ENCODE measurements at regions not wholly inside any gene's neighbourhood (a gene's known extent, or its start where the extent isn't known, plus 50 kb on each side); places are given as distances from the start of the nearest gene placed in this dataset.

DNA sequence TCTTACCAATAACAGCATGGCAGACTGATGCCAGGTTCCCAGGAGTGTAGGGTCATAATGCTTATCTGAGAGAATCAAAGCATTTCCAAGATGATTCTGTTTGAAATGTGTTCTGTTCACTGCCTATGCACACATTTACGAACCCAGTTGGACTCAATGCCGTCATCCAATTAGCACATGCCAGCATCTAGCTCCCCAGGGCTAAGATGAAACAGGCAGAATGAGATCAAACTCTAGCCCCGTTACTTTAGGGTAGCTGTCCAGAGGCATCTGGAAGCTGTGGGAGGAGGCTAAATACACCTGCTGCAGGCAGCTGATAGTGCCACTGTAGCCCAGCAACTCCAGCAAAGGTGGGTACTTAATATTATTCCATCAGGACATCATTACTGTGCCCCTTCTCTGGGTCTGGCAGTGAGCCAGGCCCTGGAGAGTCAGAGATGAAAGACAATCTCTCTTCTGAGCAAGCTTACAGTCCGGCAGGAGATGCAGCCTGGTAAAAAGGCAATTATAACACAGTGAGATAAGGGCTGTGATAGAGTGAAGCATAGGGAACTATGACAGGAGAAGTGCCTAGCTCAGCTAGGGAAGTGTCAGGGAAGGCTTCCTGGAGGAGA lies 156.4 kb upstream of the PPP2R3A start:
- H3K27me3 ChIP-seq: peaks cover 0 to 11% (median 0%) of the 10 kb centered on the region in 3 donors
- no peaks in the 10 kb centered on the region for H3K36me3 ChIP-seq
- no peaks in the 10 kb centered on the region for H3K9me3 ChIP-seq
- H3K4me3 ChIP-seq: no peak overlapping the region
- H3K27ac ChIP-seq: no peak overlapping the region
- TF ChIP-seq EP300 (IDR thresholded peaks at IDR 0.05) (no peak), POLR2AphosphoS5 (IDR thresholded peaks at IDR 0.05) (no peak), POLR2A (IDR thresholded peaks at IDR 0.05) (no peak)
- TF ChIP-seq, protein P1, sequence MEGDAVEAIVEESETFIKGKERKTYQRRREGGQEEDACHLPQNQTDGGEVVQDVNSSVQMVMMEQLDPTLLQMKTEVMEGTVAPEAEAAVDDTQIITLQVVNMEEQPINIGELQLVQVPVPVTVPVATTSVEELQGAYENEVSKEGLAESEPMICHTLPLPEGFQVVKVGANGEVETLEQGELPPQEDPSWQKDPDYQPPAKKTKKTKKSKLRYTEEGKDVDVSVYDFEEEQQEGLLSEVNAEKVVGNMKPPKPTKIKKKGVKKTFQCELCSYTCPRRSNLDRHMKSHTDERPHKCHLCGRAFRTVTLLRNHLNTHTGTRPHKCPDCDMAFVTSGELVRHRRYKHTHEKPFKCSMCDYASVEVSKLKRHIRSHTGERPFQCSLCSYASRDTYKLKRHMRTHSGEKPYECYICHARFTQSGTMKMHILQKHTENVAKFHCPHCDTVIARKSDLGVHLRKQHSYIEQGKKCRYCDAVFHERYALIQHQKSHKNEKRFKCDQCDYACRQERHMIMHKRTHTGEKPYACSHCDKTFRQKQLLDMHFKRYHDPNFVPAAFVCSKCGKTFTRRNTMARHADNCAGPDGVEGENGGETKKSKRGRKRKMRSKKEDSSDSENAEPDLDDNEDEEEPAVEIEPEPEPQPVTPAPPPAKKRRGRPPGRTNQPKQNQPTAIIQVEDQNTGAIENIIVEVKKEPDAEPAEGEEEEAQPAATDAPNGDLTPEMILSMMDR (IDR thresholded peaks at IDR 0.05): no peak
- 38 to 67% methylated on average over 4 of the region's 4 CpGs for WGBS, 2 donors
- intact Hi-C loops (cut with DNase I): no loop called here
- DNase-seq: no peak
- H3K4me1 ChIP-seq: no peaks in the 10 kb centered on the region

DNA sequence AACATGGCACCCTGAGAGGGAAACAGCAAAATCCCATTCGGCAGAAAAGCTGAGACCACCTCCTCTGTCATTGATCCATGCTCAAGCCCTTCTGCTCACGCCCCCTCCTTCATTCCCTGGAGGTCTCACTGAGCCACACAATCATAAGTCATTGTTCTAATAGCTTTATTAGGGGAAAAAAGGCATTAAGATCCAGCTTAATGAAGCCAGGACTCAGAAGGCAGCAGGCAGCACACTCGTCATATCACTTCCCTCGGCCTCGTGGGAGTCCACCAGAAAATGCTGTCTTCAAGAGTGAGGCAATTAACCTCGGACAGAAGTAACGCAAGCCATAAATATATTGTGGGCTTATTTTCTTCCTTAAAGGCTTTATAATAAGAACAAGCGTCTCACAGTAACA lies 153.9 kb upstream of the PPP2R3A start:
- Histone ChIP-seq H3K27me3 (peaks cover 0 to 11% (median 0%) of the 10 kb centered on the region in 3 donors), H3K9me3 (no peaks in the 10 kb centered on the region), H3K4me3 (no peak overlapping the region), H3K4me1 (no peaks in the 10 kb centered on the region), H3K36me3 (no peaks in the 10 kb centered on the region), H3K27ac (no peak overlapping the region)
- no peak for DNase-seq
- intact Hi-C loops (cut with DNase I): no loop called here
- TF ChIP-seq, protein P1 (IDR thresholded peaks at IDR 0.05): no peak
- TF ChIP-seq EP300 (IDR thresholded peaks at IDR 0.05) (no peak), POLR2AphosphoS5 (IDR thresholded peaks at IDR 0.05) (no peak), POLR2A (IDR thresholded peaks at IDR 0.05) (no peak)
- 80 to 86% methylated on average over 8 of the region's 8 CpGs for WGBS, 2 donors

DNA sequence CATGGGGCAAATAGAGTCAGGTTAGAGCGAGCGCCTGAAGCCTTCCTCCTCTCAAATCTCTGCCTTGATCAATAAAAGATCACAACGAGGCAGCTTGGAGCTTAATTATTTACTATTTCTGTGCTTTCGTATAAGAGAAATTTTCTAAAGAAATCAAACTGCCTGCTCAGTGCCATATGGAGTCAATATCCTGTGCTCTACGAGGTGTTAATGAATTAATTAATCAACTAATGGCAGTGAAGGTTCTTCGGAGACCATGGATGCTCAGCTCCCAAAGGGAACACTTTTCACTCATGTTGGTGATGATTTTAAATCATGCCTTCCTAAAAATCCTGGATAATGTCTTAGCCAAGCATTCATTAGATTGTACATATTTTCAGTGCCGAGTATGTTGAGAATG lies 153.5 kb upstream of the PPP2R3A start:
- WGBS, 2 donors: 71 to 76% methylated on average over 7 of the region's 7 CpGs
- H3K36me3 ChIP-seq: no peaks in the 10 kb centered on the region
- no peak overlapping the region for H3K27ac ChIP-seq
- H3K4me3 ChIP-seq: no peak overlapping the region
- intact Hi-C loops (cut with DNase I): no loop called here
- H3K9me3 ChIP-seq: no peaks in the 10 kb centered on the region
- H3K27me3 ChIP-seq: peaks cover 0 to 11% (median 0%) of the 10 kb centered on the region in 3 donors
- no peaks in the 10 kb centered on the region for H3K4me1 ChIP-seq
- DNase-seq: no peak
- TF ChIP-seq, protein P1 (IDR thresholded peaks at IDR 0.05): no peak
- no peak for TF ChIP-seq EP300 (IDR thresholded peaks at IDR 0.05)
- TF ChIP-seq POLR2A (IDR thresholded peaks at IDR 0.05): no peak
- no peak for TF ChIP-seq POLR2AphosphoS5 (IDR thresholded peaks at IDR 0.05)

DNA sequence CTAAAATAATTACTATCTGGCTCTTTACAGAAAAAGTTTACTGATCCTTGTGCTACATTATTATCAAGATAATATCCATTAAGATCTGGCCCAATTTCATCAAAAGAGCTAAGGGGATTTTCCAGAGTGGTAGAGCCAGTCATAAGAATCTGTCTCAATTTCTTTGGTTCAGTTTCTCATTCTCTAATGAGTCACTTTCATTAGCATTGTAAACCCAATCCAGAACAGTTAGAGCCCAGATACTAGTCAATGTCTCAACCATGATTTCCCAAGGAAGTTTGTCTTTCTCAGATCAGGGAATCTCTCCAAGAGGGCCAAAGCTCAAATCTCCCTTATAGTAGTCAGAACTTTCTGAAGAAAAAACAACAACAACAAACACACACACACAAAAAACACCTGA lies 131.1 kb upstream of the PPP2R3A start:
- Histone ChIP-seq H3K36me3 (no peaks in the 10 kb centered on the region), H3K9me3 (no peaks in the 10 kb centered on the region), H3K4me1 (no peaks in the 10 kb centered on the region), H3K27me3 (no peaks in the 10 kb centered on the region), H3K27ac (no peak overlapping the region), H3K4me3 (no peak overlapping the region)
- no peak for DNase-seq
- TF ChIP-seq, protein P1 (IDR thresholded peaks at IDR 0.05): no peak
- TF ChIP-seq POLR2AphosphoS5 (IDR thresholded peaks at IDR 0.05): no peak
- no peak for TF ChIP-seq POLR2A (IDR thresholded peaks at IDR 0.05)
- no peak for TF ChIP-seq EP300 (IDR thresholded peaks at IDR 0.05)
- intact Hi-C loops (cut with DNase I): no loop called here

Data from sigmoid colon (tissue), 6 donors.